Omental fat pad (tissue), 3 donors: ENCODE measurements at regions not wholly inside any gene's neighbourhood (a gene's known extent, or its start where the extent isn't known, plus 50 kb on each side); places are given as distances from the start of the nearest gene placed in this dataset.

Experiments
- ATAC-seq: fragments of 150-250 bp; one replicate; pipeline ENCODE4 v1.9.1; 2016; ENCODE audit warnings: mild to moderate bottlenecking, moderate library complexity; ENCODE audit not compliant: low FRiP score
- DNase-seq: peaks from one replicate; pipeline ENCODE4 v3.0.0-alpha.2; 2019; ENCODE audit warnings: low spot score
- CTCF ChIP-seq, 3 donors: fragments of 450-650 bp; IDR thresholded peaks; one replicate each; pipeline ENCODE4 v1.5.1; 2016 to 2017; ENCODE audit warnings: antibody characterized with exemption in 3 of 3, mild to moderate bottlenecking in 3 of 3, moderate library complexity in 2 of 3

- DNase-seq, result no peak
- ATAC-seq, result no peak
- TF ChIP-seq CTCF (IDR thresholded peaks at IDR 0.05), result no peak
Measured at GRCh38 chr7:54879776-54880175, 120.8 kb upstream of the SEC61G start.

GRCh38 chr7:54880326-54880989, 121.4 kb upstream of the SEC61G start:
- no peak for DNase-seq
- no peak for TF ChIP-seq CTCF (IDR thresholded peaks at IDR 0.05)
- no peak for ATAC-seq

- ATAC-seq, result no peak
- no peak for DNase-seq
- no peak for TF ChIP-seq CTCF (IDR thresholded peaks at IDR 0.05)
Measured at GRCh38 chr7:54881816-54882520, 123.0 kb upstream of the SEC61G start.

GRCh38 chr7:54882694-54883093, 123.7 kb upstream of the SEC61G start:
- DNase-seq, result no peak
- no peak for TF ChIP-seq CTCF (IDR thresholded peaks at IDR 0.05)
- no peak for ATAC-seq

GRCh38 chr7:54883576-54883975, 124.6 kb upstream of the SEC61G start:
- DNase-seq, result no peak
- ATAC-seq, result no peak
- no peak for TF ChIP-seq CTCF (IDR thresholded peaks at IDR 0.05)

GRCh38 chr7:54885285-54885684, 126.3 kb upstream of the SEC61G start:
- no peak for ATAC-seq
- no peak for DNase-seq
- no peak for TF ChIP-seq CTCF (IDR thresholded peaks at IDR 0.05)
